H9 (cell line): ENCODE measurements at regions not wholly inside any gene's neighbourhood (a gene's known extent, or its start where the extent isn't known, plus 50 kb on each side); places are given as distances from the start of the nearest gene placed in this dataset.

Source experiments
- DNase-seq: peaks from one replicate; pipeline ENCODE4 v3.0.0-alpha.2; 2017
- H2AFZ ChIP-seq: one replicate; pipeline ENCODE4 v1.6.1; 2013; ENCODE audit warnings: mild to moderate bottlenecking, low read length, control low read depth, moderate library complexity
- H2AK5ac ChIP-seq: 2 replicates; pipeline ENCODE4 v1.6.1; 2013; ENCODE audit warnings: low read length, control low read depth, mixed read lengths; ENCODE audit not compliant: insufficient read length
- H2BK120ac ChIP-seq: one replicate; pipeline ENCODE4 v1.6.1; 2013; ENCODE audit warnings: low read depth, mild to moderate bottlenecking, low read length, control low read depth, inconsistent platforms; ENCODE audit not compliant: poor library complexity, severe bottlenecking
- H2BK12ac ChIP-seq: 2 replicates; pipeline ENCODE4 v1.6.1; 2013; ENCODE audit warnings: low read length, control low read depth, mixed read lengths, low read depth; ENCODE audit not compliant: insufficient read length
- H2BK15ac ChIP-seq: 2 replicates; pipeline ENCODE4 v1.6.1; 2013; ENCODE audit warnings: low read depth, low read length, control low read depth
- H2BK20ac ChIP-seq: one replicate; pipeline ENCODE4 v1.6.1; 2013; ENCODE audit warnings: low read depth, mild to moderate bottlenecking, low read length, control low read depth, inconsistent platforms; ENCODE audit not compliant: poor library complexity, severe bottlenecking
- H2BK5ac ChIP-seq: 2 replicates; pipeline ENCODE4 v1.6.1; 2013; ENCODE audit warnings: low read length, control low read depth, mixed read lengths; ENCODE audit not compliant: insufficient read length
- H3K14ac ChIP-seq: 2 replicates; pipeline ENCODE4 v1.6.1; 2013; ENCODE audit warnings: low read length, control low read depth; ENCODE audit not compliant: insufficient read depth
- H3K18ac ChIP-seq: 2 replicates; pipeline ENCODE4 v1.6.1; 2013; ENCODE audit warnings: low read depth, mild to moderate bottlenecking, mixed read lengths, low read length, control low read depth; ENCODE audit not compliant: insufficient read length
- H3K23ac ChIP-seq: 2 replicates; pipeline ENCODE4 v1.6.1; 2013; ENCODE audit warnings: low read length, control low read depth, mixed read lengths, low read depth; ENCODE audit not compliant: insufficient read length
- H3K23me2 ChIP-seq: 2 replicates; pipeline ENCODE4 v1.6.1; 2013; ENCODE audit warnings: low read depth, mild to moderate bottlenecking, mixed read lengths, low read length, control low read depth; ENCODE audit not compliant: insufficient read length, poor library complexity, severe bottlenecking
- H3K27ac ChIP-seq: 2 replicates; pipeline ENCODE4 v1.5.1; 2013; ENCODE audit warnings: low read length, control low read depth, mixed read lengths, low read depth; ENCODE audit not compliant: insufficient read length
- H3K27me3 ChIP-seq: 2 replicates; pipeline ENCODE4 v1.6.1; 2013; ENCODE audit warnings: low read length, control low read depth, inconsistent platforms; ENCODE audit not compliant: insufficient read depth
- H3K4ac ChIP-seq: 2 replicates; pipeline ENCODE4 v1.6.1; 2013; ENCODE audit warnings: low read depth, mild to moderate bottlenecking, control low read depth, inconsistent platforms, low read length, moderate library complexity
- H3K4me1 ChIP-seq: 2 replicates; pipeline ENCODE4 v1.6.1; 2013; ENCODE audit warnings: low read length, control low read depth, inconsistent platforms; ENCODE audit not compliant: insufficient read depth
- H3K4me2 ChIP-seq: 2 replicates; pipeline ENCODE4 v1.6.1; 2013; ENCODE audit warnings: low read length, control low read depth, mixed read lengths; ENCODE audit not compliant: insufficient read length, insufficient read depth
- H3K56ac ChIP-seq: 2 replicates; pipeline ENCODE4 v1.6.1; 2013; ENCODE audit warnings: low read depth, mild to moderate bottlenecking, mixed read lengths, low read length, control low read depth; ENCODE audit not compliant: insufficient read length
- H3K79me1 ChIP-seq: 2 replicates; pipeline ENCODE4 v1.6.1; 2013; ENCODE audit warnings: low read depth, mild to moderate bottlenecking, moderate library complexity, low read length, control low read depth, inconsistent platforms; ENCODE audit not compliant: insufficient read depth, poor library complexity, severe bottlenecking
- H3K79me2 ChIP-seq: 2 replicates; pipeline ENCODE4 v1.6.1; 2013; ENCODE audit warnings: low read length, control low read depth, inconsistent platforms; ENCODE audit not compliant: insufficient read depth
- H3K9ac ChIP-seq: 2 replicates; pipeline ENCODE4 v1.6.1; 2013; ENCODE audit warnings: low read length, control low read depth, mixed read lengths; ENCODE audit not compliant: insufficient read length; ENCODE audit errors: extremely low read depth
- H3K9me3 ChIP-seq: one replicate; pipeline ENCODE4 v1.6.1; 2013; ENCODE audit warnings: low read depth, low read length, inconsistent platforms; ENCODE audit not compliant: control insufficient read depth
- H3T11ph ChIP-seq: one replicate; pipeline ENCODE4 v1.6.1; 2013; ENCODE audit warnings: mild to moderate bottlenecking, low read length, control low read depth, inconsistent platforms
- H4K20me1 ChIP-seq: one replicate; pipeline ENCODE4 v1.6.1; 2013; ENCODE audit not compliant: control insufficient read depth, insufficient read length, insufficient read depth
- H4K5ac ChIP-seq: 2 replicates; pipeline ENCODE4 v1.6.1; 2013; ENCODE audit warnings: low read depth, mild to moderate bottlenecking, mixed read lengths, low read length, control low read depth; ENCODE audit not compliant: insufficient read length
- H4K8ac ChIP-seq: replicated peaks from 2 replicates; pipeline ENCODE4 v1.6.1; 2013; ENCODE audit warnings: low read length, control low read depth, mixed read lengths, low read depth; ENCODE audit not compliant: insufficient read length
- H4K91ac ChIP-seq: 2 replicates; pipeline ENCODE4 v1.6.1; 2013; ENCODE audit warnings: low read depth, mild to moderate bottlenecking, moderate library complexity, mixed read lengths, low read length, control low read depth; ENCODE audit not compliant: insufficient read length
- H3K27ac Mint-ChIP-seq, 3 experiments: 2 replicates in 2 of 3; 3 replicates in 1 of 3; pipeline ENCODE4 v1.8.0; 2020 to 2021; ENCODE audit warnings: mixed read lengths in 3 of 3, mild to moderate bottlenecking in 1 of 3, moderate library complexity in 1 of 3
- H3K27me3 Mint-ChIP-seq: 2 replicates; pipeline ENCODE4 v1.8.0; 2021; ENCODE audit warnings: low read depth, mild to moderate bottlenecking, moderate library complexity, mixed read lengths
- H3K36me3 Mint-ChIP-seq, 3 experiments: 2 replicates in 2 of 3; 3 replicates in 1 of 3; pipeline ENCODE4 v1.8.0; 2020 to 2021; ENCODE audit warnings: low read depth in 3 of 3, mixed read lengths in 3 of 3; ENCODE audit not compliant: insufficient read depth in 1 of 3
- H3K4me1 Mint-ChIP-seq, 2 experiments: 2 replicates each; pipeline ENCODE4 v1.8.0; 2020; ENCODE audit warnings: mixed read lengths in 2 of 2
- H3K4me3 Mint-ChIP-seq, 2 experiments: 2 replicates in 1 of 2; 3 replicates in 1 of 2; pipeline ENCODE4 v1.8.0; 2020 to 2021; ENCODE audit warnings: mild to moderate bottlenecking in 2 of 2, mixed read lengths in 2 of 2, moderate library complexity in 1 of 2
- H3K9me3 Mint-ChIP-seq, 2 experiments: 2 replicates in 1 of 2; 3 replicates in 1 of 2; pipeline ENCODE4 v1.8.0; 2020; ENCODE audit warnings: mild to moderate bottlenecking in 2 of 2, mixed read lengths in 2 of 2, moderate library complexity in 1 of 2
- WGBS: extraction: QIAGEN DNeasy Blood & Tissue Kit; methylation state at CpG from one replicate; pipeline ENCODE4 v1.1.7; 2013; ENCODE audit warnings: missing lambda C conversion rate, low lambda C conversion rate, mixed read lengths; ENCODE audit not compliant: insufficient read length; ENCODE audit errors: extremely low coverage; 5-methylcytosine and 5-hydroxymethylcytosine counted together
- TF ChIP-seq, protein P1 (sequence below): fragments of 200-600 bp; sonication (generic); conservative IDR thresholded peaks from 3 replicates; pipeline ENCODE4 v1.8.0; 2021; ENCODE audit warnings: antibody characterized with exemption, mild to moderate bottlenecking

DNA sequence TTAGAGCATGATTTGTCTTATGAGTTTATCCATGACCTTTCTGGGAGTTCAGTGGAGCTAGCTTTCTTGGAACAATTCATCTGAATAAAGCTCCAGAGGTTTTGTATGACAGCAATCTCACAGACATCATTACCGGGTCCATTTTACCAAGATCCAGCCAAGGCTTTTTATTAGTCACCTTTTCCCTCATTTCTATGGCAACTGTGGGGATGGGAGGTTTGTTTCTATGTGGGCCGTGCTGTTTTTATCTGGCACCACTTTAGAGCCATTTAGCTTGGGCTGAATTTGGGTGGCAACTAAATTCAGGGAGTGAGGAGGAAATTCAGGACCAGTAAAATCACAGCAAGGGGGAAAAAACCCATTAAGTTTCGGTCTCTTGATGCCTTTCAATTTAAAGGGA is 245.7 kb downstream of the NSG2 start:
- Histone ChIP-seq H3K4ac (no peak overlapping the region), H2AK5ac (no peak overlapping the region), H3K14ac (no peak overlapping the region), H3K79me2 (no peaks in the 10 kb centered on the region), H3K9me3 (no peaks in the 10 kb centered on the region), H3K27ac (no peak overlapping the region), H2AFZ (no peak overlapping the region), H4K20me1 (no peaks in the 10 kb centered on the region), H2BK20ac (no peak overlapping the region), H2BK120ac (no peak overlapping the region), H3K23me2 (no peaks in the 10 kb centered on the region), H3K23ac (no peak overlapping the region), H3T11ph (no peak overlapping the region), H3K79me1 (no peaks in the 10 kb centered on the region), H2BK5ac (no peak overlapping the region), H3K27me3 (no peaks in the 10 kb centered on the region), H4K91ac (no peak overlapping the region), H3K9ac (no peak overlapping the region), H2BK15ac (no peak overlapping the region), H3K56ac (no peak overlapping the region), H3K4me2 (no peak overlapping the region), H3K18ac (no peak overlapping the region), H2BK12ac (no peak overlapping the region), H3K4me1 (no peaks in the 10 kb centered on the region), H4K5ac (no peak overlapping the region), H4K8ac (no peak overlapping the region)
- Mint-ChIP-seq H3K4me1 (0 out of 4 replicates have a peak, but pooled peaks cover 0 to 3% of the 10 kb centered on the region in 2 experiments), H3K27me3 (peaks cover 29% of the 10 kb centered on the region), H3K9me3 (no peaks in the 10 kb centered on the region), H3K4me3 (no peak overlapping the region), H3K27ac (no peak overlapping the region), H3K36me3 (no peaks in the 10 kb centered on the region)
- no peak for DNase-seq
- WGBS: no CpG with 5 or more reads among the region's 3 CpGs
- TF ChIP-seq, protein P1, sequence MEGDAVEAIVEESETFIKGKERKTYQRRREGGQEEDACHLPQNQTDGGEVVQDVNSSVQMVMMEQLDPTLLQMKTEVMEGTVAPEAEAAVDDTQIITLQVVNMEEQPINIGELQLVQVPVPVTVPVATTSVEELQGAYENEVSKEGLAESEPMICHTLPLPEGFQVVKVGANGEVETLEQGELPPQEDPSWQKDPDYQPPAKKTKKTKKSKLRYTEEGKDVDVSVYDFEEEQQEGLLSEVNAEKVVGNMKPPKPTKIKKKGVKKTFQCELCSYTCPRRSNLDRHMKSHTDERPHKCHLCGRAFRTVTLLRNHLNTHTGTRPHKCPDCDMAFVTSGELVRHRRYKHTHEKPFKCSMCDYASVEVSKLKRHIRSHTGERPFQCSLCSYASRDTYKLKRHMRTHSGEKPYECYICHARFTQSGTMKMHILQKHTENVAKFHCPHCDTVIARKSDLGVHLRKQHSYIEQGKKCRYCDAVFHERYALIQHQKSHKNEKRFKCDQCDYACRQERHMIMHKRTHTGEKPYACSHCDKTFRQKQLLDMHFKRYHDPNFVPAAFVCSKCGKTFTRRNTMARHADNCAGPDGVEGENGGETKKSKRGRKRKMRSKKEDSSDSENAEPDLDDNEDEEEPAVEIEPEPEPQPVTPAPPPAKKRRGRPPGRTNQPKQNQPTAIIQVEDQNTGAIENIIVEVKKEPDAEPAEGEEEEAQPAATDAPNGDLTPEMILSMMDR: no peak
